Limb (tissue), 2 donors: ENCODE measurements at regions not wholly inside any gene's neighbourhood (a gene's known extent, or its start where the extent isn't known, plus 50 kb on each side); places are given as distances from the start of the nearest gene placed in this dataset.

Experiments
- DNase-seq, 2 donors: peaks; one replicate each; pipeline ENCODE4 v3.0.0-alpha.2; 2016; ENCODE audit errors: extremely low spot score in 2 of 2

DNA sequence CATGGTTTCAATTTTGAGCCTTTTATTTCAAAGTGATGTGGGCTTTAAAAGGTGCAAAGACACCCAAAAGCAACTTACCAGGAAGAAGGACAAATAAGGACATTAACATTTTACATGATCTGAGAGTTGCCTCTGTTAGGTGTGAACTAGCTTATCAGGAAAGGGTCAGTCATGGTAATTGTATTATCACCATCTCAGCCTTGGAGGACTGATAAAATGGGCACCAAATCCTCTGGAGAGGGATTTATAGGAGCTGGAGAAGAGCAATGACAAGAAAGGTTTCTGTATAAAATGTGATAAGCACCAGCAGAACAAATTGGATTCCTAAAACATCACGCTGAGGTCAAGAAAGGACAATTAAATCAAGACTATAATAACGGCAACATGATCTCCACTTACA is 217.7 kb upstream of the PRICKLE1 start:
- DNase-seq, result no peak

DNA sequence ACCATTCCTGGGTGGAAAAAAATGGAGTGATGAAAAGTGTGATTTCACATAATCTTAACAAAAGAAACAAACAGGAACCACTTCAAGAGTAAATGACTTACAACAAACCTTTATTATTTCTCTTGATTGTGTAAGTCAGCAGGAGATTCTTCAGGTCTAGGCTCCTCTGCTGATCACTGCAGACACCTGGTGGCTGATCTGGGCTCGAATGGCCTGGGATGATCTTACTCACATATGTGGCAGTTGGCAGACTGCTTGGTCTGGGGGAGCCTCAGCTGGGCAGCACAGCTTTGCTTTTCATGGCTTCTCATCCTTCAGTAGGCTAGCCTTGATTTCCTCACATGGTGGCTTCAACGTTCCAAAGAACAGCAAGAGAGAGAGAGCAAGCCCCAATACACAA is 215.4 kb upstream of the PRICKLE1 start:
- no peak for DNase-seq

DNA sequence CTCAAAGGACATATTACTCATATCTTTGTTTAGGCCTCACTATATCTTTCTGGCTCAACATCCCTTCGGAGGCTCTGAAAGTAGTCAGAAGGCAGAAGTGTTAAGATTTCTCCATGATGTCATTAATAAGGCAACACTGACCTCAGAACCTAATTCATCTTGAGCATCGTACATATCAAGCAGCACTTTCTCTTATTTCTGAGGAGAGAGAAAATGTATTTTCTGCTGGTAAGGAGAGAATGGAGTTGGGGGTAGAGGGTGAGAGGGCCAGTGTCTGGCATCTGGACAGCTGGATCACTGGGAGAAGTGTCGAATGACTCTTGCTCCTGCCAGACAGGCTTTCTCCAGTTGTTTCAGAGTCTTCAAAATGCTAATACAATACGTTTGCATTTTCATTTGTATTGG is 213.2 kb upstream of the PRICKLE1 start:
- DNase-seq, result peak in 1 of 2 donors; percentile 50

DNA sequence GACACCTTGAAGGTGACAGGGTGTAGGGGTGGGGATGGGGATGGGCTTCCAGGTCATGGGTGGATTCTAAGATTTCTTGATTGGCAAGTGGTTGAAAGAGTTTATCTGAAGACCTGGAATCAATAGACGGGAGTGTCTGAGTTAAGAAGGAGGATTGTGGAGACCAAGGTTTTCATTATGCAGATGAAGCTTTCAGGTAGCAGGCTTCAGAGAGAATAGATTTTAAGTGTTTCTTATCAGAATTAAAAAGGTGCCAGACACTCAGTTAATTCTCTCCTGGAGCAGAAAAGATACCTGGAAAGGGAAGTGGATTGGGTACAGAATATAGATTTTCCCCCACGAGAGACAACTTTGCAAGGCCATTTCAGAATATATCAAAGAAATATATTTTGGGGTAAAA is 211.7 kb upstream of the PRICKLE1 start:
- no peak for DNase-seq

DNA sequence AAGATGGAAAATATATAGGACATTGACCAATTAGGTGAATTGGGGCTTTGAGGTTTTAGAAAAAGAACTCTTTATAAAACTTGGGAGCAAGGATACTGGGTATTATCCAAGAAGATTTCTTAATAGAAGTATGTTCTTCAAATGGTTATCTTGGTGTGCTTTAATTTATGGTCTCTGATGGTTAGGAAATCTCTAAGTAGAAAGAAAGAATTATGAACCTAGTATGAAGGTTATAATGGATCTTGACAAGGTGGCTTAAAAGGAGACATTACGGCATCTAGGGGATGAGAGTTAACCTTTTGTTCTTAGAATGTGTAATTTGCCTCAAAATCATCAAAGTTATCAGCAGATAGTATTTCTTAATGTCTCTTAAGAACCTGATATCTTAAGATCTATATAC is 210.4 kb upstream of the PRICKLE1 start:
- DNase-seq, result no peak

DNA sequence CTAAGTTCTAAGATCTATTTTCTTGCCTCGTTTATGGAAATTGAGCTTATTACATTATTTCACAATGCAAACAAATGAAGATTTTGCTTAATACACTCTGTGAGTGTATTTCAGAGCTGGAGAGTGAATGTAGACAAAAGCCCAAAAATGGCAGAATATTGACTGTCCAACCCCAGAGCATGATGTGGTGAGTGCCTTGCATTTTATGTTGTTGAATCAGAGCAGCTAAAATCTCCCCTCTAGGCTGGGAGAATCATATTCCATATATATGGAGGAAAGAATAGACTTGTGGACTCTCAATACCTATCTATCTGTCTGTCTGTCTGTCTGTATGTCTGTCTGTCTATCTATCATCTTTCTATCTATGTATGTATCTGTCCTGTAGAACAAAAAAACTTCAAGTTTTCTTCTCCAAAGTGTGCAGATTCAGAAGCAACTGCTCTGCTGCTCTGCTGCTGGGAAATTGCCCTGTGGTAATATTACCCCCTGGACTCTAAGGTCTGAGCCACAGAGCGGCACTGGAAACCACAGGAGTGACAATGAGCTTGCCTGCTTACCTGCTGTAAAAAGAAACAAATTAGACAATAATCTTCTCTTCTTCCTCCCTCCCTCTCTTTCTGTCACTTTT is 209.4 kb upstream of the PRICKLE1 start:
- no peak for DNase-seq

DNA sequence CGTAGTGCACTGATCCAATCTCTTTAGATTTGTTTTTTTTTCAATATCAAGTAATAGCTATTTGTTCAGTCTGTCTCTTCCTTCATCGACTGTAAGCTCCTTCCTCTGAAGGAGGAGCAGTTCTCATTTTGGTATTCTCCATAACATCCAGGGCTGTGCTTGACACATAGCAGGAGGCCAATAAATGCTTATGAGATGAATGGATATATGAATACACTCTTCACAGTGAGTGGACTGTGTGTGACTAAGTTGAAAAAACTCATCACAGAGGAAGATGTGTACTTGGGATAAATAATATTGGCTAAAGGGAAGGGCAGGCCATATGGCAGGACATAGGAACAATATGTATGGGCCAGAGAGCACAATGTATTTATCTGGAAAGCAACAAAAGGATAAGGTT is 205.3 kb upstream of the PRICKLE1 start:
- DNase-seq, result no peak

DNA sequence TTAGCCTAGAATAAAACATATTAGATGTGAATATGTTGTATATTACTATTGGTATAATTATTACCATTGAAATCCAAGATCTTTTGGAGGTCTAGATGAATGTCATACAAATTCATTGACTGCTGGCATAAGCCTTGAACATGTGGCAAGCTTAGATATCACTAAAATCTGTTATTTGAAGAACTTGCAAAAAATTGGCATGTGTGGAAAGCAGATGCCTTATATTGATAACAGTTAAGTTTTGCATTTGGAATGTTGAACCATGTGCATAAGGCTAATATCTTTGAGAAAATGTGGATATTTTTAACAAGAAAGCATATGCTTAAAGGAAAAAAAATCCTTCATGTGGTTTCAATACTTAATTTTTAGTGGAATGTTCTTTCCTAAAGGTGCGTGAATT is 203.6 kb upstream of the PRICKLE1 start:
- no peak for DNase-seq

DNA sequence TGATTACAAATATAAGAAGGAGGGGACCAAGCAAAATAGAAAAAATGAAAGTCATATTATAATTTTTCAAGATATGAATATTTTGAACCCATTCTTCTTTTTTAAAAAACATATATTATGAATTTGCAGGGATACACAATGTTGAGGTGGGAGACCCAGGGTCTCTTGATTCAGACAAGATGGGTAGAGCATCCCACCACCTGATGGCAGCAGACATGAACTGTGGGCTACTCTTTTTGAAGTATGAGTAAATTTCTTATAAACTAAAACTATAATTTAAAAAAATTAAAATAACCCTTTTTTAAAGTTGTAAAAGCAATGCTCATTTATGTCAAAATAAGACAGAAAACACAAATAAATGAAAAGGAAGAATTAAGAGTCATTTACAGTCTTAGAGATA is 202.7 kb upstream of the PRICKLE1 start:
- DNase-seq, result no peak

DNA sequence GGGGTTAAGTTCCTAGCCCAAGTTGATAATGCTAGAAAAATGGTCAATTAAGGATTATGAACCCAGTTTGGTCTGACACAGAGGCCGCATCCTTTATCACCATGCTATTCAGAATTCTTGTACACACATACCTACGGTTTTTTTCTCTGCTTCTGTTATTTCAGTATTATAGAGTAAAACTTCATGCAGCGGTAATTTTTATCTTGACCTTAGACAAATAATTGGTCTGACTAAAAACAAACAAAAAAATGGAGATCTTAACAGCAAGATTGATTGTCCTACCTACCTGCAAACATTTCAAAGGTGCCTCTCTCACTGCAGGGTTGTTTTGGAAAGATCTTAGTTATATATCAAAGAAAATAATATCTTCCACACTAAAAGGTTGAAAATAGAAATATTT is 201.9 kb upstream of the PRICKLE1 start:
- DNase-seq, result no peak

DNA sequence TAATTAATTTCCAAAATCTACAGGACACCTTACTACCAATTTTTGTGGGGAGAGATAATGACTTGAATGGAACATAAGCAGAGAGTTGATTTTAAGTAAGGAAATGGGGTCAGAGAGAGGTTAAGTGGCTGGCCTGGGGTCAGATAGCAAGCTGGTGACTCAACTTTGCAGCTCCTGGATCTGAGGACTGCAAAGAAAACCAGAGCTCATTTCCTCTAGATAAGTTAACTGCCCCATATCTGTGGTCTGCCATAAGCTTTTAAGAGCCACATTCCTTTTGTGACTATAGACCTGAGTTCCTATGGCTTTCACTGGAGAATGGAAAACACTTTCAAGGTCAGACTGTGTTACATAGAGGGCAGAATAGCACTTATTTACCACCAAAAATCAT is 201.2 kb upstream of the PRICKLE1 start:
- no peak for DNase-seq

DNA sequence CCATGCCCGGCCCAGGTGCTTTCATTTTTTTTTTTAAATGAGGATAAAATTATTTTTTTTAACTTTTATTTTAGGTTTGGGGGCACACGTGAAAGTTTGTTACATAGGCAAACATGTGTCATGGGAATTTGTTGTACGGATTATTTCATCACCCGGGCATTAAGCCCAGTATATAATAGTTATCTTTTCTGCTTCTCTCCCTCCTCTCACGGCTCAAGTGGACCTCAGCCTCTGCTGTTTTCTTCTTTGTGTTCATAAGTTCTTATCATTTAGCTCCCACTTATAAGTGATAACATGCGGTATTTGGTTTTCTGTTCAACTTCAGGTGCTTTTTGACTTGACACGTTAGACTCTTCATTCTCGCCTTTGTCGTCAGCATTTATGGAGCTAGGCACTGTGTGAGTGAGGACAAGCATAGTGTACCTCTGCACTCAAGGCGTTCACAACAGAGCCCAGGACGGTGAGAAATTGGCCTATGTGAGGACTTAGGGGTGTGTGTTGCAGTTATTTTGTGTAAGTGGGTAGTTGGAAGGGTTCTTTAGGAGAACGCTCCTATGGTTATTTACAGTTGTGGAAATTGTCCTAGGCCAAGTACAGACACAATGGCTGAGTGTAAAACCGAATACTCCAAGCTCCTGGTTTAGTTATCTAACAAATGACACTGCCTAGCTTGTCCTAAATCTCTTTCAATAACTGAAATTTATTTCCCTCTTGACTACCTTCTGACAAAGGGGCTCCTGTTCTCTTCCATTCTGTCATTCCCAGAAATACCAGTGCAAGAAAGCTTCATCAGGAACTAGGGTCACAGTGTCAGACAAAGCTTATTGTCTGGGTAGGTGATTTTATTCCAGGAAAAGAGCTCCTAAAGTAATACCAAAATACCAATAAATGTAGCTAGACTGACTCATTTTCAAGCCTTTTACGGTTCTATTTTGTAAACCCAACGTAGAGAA is 200.5 kb upstream of the PRICKLE1 start:
- no peak for DNase-seq

DNA sequence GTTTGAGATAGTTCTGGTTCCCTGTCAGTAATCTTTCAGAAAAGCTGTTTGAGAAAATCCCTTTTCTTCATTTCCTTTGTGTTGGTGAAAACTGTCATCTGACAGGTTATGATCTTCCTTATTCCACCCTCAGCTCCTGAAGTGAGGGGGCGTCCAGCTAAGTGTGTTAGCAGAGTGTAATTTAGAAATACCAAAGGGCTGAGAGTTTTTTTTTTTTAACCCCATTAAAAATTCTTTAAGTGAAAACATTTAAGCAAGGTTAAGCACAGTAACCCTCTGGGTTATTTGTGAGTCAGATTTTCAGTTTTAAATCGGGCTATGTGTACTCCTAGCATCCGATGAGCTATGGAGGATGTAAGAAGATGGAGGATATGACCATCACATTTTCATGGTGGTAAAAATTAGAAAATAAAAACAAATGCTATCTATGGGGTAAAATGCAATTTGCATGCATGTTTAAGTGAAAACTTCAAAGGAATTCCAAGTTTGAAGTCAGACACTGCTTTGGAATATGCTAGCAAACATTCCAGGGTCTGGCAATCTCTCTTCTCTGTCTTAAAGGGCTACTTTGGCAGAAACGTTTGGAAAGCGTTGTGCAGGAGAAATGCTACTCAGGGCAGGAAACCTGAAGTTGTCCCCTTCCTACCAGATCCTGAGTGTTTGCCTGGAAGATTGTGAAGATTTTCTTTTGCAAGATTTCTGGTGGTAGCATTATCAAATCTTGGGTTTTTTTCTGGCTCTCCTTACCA is 197.0 kb upstream of the PRICKLE1 start:
- no peak for DNase-seq

DNA sequence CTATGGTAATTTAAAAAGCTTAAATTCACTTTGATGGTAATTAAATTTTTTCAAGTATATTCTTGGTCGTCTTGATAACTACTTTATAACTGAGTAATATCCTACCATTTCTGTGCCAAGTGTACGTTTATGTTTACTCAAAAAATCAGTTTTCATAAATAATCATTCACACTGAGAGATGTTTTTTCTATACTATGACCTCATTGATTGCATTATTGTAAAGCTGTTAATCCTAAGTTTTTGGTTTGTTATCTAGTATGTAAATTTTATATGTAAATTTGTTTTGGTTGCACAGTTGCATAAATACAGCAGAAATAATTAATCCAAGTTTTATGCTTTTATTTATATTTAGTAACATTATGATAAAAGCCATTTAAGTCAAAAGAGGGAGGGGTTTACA is 196.4 kb upstream of the PRICKLE1 start:
- no peak for DNase-seq

DNA sequence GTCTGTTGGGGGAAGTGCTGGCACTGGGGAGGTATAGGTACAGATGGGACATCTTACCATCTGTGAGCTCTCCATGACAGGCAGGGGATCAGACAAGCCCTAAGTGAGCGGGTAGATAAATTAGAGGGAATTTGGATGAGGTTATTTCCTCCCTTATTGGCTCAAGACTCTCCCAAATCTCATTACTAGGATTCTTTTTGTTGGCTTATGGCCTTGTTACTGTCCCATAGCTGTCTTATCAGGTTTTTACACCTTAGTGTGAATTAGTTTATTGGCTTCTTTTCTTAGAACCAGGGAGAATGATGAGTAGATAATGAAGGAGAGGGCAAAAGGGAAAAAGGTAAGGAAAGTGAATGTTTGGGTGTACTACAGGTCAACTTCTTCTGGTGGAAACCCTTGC is 191.1 kb upstream of the PRICKLE1 start:
- DNase-seq, result no peak

DNA sequence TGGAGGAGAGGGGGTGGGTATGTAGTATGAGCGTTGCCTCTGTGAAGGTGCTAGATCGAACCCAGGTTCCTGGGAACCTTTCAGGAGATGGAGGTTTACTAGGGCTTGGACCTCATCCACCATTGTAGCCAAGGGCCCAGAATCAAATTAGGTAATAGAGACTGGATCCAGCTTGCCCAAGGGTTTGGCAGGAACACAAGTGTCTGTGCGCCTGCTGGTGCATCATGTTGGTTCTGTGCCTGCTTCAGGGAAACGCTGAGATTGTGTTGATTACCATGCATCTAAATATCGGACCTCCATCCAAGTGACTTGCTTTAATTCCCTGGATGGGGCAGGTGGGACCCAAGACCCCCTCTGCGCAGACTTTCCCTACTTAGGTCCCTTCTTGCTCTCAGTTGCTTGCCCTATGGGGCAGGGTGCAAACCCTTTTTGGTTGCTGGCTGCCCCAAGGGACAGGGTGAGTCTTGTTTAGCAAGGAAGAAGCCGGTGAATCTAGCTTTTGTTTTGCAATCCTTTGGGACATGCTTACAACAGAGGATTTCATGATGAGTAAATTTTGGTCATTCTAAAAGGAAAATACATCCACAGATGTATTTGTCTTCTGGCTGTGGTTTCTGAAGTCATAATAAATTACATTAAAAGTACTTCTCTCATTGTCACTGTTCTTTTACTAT is 189.8 kb upstream of the PRICKLE1 start:
- DNase-seq, result no peak

DNA sequence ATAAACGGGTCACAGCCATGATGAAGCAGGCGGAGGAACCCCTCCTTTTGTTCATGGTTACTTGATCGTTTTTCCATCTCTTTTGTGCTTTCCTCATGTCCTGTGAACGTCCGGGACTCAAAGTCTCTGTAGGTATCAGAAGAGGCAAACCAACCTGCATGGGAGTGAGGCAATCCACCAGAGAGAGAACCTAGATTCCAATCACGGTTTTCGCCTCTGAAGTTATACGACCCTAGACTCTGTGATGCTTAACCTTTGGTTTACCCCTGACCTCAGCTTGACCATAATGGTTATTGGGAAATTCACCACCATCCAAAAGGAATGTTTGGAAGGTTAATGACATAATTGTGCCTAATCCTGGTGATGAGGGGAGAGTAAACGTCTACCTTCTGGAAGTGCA is 186.8 kb upstream of the PRICKLE1 start:
- DNase-seq, result no peak

DNA sequence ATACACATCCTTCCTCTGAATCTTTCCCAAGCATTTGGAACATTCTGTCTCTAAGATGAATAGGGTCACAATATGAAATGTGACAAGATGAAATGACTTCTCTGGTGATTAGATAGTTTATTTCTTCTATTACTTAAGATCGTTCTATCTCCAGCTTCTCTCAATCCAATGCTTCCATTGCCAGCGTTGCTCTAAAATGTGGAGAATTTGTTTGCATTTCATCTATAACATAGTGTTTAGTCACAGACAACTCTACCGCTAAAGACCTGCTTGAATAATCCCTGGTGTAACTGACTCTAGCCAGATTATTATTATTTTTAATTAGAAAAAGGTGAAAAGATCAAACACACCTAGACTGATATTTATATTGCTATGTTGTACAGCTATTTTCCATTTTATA is 184.7 kb upstream of the PRICKLE1 start:
- DNase-seq, result no peak

DNA sequence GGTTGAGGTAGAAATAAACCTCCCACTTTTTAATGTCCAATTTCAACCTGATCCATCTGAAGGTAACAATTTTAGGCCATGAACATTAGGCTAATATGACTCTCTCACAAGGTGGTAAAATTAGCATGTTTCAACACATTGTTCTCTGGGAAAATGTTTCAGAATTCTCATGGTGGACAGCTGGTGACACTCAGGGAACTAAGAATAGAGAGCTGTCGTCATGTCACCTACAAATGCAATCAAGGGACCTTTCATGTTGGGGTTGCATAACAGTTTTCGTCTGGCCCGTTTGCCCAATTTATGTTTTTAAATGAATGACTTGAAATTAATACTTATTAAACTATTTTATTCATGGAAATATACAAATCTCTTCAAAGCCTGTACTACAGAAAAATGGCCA is 180.7 kb upstream of the PRICKLE1 start:
- DNase-seq, result no peak

DNA sequence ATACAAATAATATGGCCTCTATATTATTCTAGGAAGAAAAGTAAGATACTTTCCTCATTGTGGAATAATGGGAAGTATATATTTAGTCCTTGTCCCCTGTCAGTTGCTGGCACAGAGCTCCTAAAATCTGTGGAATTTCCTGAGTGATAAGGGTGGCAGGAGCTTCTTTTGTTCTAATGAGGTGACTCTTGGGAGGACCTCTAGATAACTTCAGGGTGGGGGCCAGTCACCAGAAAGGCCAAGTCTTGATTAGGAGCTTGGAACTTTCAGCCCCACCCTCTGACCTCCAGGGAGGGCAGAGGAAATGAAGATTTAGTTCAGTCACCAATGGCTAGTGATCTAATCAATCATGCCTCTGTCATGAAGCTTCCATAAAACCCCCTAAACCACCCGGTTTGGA is 179.9 kb upstream of the PRICKLE1 start:
- no peak for DNase-seq

DNA sequence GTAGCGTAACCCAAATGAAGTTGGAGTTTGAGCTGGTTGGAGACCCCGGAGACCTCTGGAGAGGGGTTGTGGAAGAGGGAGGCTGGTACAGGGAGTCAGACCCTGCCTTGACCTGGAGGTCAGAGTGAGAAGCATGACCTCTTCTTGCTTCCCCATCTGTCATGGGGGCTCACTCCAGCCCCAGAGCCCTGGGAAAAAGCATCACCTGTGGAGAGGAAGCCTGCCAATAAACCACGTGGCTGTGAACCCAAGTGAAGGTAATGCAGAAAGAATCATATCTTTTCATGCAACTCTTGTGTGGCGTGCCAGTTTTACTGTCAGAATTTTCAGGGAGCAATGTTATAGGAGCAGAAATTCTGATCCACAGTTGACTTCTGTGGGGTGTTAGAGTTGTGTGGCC is 178.5 kb upstream of the PRICKLE1 start:
- DNase-seq, result no peak
